ENCODE measurements at regions not wholly inside any gene's neighbourhood (a gene's known extent, or its start where the extent isn't known, plus 50 kb on each side); places are given as distances from the start of the nearest gene placed in this dataset.

GRCh38 chr2:65711863-65712262, 279.5 kb upstream of the SPRED2 start:
- in situ Hi-C loops (cut with HindIII; ENCODE audit: low sequenced_read_pairs): no loop called here

DNA sequence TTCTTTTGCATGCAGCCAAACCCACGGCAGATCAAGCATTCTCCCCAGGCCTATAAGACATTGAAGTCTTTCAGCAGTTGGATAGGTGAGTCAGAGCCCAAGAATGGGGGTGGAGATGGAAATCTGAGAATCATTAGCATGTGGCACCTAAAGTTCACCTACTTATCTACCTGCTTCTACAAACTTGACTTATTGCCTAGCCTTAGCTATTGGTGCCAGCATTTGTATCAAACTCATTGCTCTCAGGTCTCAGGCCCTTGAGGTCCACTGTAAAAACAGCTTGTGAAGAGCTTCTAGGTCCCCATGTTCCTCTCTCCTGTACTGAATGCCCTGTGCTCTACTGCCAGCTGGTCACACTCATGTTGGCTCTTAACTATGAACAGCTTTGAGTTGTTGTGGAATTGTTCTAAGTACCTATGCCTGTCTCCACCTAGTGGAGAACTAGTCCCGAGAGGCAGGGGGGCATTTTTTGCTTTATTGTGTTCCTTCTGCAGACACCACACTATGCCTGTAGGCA, 278.4 kb upstream of the SPRED2 start:
- in situ Hi-C loops (cut with HindIII; ENCODE audit: low sequenced_read_pairs): no loop called here

DNA sequence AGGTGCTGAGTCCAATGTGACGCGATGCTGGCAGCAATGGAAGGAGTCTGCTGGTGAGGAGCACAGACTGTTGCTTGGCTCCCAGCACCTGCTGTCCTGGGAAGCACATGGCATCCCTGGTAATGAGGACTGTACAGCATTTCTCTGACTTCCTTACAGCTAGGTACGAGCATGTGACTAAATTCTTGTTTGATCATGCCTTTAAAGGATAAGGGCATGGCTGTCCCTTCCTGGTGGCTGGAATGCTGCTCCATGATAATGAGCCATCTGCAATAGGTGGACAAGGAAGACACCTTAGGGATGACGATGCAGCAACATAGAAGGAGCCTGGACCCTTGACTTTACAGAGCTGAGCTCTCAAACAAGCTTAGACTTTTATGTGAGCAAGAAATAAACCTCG, 278.0 kb upstream of the SPRED2 start:
- in situ Hi-C loops (cut with HindIII; ENCODE audit: low sequenced_read_pairs): no loop called here

DNA sequence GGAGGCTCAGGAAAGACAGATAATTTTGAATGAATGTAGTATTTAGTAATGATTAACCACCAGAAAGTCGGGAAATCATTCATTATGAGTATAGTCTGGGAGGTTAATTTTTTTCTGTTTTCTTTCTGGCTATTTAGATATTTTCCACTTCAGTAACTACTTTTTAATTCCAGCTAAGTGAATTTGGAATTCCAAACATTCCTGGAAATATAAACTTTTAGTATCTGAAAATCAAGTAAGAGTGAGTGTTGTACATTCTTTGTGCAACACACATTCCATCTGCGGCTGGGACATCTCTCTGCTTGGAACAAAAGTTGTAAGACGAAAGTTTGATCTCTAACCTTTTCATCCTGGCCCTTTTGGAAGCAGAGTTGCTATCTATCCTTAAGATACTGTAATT, 275.7 kb upstream of the SPRED2 start:
- in situ Hi-C loops (cut with HindIII; ENCODE audit: low sequenced_read_pairs): no loop called here

- in situ Hi-C loops (cut with HindIII; ENCODE audit: low sequenced_read_pairs): no loop called here
Observed at GRCh38 chr2:65706411-65706810, 274.0 kb upstream of the SPRED2 start.

- in situ Hi-C loops (cut with HindIII; ENCODE audit: low sequenced_read_pairs): no loop called here
Observed at GRCh38 chr2:65701191-65701590, 268.8 kb upstream of the SPRED2 start.

GRCh38 chr2:65700720-65701119, 268.3 kb upstream of the SPRED2 start:
- in situ Hi-C loops (cut with HindIII; ENCODE audit: low sequenced_read_pairs): no loop called here

DNA sequence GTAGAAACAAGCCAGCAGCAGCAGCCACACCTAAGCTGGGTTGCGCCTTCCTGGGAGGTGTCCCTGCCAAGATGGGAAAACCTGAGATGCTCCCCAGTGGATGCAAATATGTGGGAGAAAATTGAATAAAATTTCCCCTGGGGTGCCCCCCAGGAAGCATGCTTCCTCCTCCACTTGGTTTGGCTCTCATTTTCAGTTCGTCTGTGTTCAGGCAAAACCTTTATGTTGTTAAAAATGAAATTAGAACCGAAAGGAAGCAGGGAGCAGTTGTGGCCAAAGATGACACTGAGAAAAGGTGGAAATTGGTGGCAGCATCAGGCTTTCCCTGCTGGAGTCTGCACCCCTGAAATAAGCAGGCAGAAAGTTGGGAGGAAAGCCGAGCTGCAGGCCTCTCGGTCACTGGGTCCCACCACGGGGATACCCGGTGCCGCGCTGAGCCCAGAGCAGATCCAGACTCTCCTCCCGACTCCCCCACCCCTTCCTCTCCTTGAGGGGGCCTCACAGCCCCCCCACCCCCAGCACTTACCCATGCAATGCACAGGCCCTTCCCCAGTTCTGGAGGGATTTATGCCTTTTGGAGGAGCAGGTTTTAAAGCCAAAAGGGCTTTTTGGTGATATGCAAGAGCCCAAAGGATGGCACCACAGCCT, 267.7 kb upstream of the SPRED2 start:
- in situ Hi-C loops (cut with HindIII; ENCODE audit: low sequenced_read_pairs): no loop called here

DNA sequence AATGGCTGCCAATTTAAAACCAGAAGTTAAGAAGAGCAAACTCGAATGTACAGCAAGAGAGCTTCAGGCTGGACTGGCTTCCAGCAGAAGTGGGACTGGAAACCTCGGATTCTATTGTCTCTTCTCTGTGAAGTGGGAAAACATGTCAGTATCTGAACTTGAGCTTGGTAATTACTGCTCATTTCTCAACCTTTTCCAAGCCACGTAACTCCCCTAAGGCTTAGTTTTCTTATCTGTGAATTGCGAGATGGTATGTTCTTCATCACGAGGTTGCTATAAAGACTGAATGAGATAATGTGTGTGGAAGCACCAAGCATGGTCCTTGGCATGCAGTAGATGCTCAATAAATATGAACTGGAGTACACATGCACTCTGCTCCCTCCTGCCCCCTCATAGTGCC, 259.4 kb upstream of the SPRED2 start:
- in situ Hi-C loops (cut with HindIII; ENCODE audit: low sequenced_read_pairs): no loop called here

- in situ Hi-C loops (cut with HindIII; ENCODE audit: low sequenced_read_pairs): no loop called here
Observed at GRCh38 chr2:65688141-65688886, 255.9 kb upstream of the SPRED2 start.

DNA sequence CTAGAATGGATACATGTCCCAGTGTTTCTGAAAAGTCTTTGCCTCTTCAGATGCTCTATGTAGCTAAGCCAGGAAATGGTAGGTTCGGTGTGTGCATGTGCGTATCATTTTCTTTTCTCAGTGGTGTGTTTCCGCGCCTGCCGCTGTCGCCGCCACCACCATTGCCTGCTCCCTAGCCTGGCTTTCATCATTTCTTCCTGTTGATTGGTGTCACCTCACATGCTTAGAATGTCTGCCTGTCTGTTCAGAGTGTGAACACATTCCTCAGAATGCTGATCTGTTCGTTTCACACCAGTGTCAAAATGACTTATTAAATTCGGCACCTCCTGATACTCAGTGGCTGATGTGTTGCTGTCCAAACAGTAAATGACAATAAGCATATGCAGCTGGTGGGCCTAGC, 255.2 kb upstream of the SPRED2 start:
- in situ Hi-C loops (cut with HindIII; ENCODE audit: low sequenced_read_pairs): no loop called here

GRCh38 chr2:65686928-65687521, 254.6 kb upstream of the SPRED2 start:
- in situ Hi-C loops (cut with HindIII; ENCODE audit: low sequenced_read_pairs): no loop called here

DNA sequence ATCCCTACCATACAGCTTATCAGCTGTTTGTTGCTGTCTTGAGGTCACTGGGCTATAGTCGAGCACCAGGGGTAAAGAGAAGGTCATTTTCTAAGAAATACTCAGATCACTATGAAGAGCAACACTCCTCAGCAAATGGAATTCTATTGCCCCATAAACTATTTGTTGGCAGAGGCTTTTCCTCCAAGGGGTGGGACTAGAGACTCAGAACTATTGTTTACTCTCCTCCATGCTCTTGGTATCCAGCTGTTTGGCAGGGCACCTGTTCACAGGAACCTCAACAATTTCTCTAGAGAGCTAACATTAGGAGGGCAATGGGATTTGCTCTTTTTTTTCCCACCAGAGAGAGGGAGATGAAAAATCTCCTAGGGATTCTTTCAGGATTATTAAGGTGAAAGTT, 249.1 kb upstream of the SPRED2 start:
- in situ Hi-C loops (cut with HindIII; ENCODE audit: low sequenced_read_pairs): no loop called here

GRCh38 chr2:65678779-65679391, 246.5 kb upstream of the SPRED2 start:
- in situ Hi-C loops (cut with HindIII; ENCODE audit: low sequenced_read_pairs): no loop called here

DNA sequence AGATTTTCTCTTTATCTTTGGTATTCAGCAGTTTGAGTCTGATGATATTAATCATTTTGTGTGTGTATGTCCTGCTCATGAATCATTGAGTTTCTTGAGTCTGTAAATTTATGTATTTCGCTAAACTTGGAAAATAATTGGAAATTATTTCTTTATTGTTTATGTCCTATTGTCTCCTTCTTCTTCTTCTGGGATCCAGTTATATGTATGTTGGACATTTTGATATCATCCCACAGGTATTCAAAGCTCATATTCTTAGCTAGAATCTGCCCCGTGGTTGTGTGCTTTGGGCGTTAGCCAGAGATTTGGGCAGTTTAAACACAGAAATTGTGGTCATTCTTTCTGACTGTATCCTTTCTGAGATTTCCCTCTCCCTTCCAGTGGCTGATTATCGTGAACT, 243.0 kb upstream of the SPRED2 start:
- in situ Hi-C loops (cut with HindIII; ENCODE audit: low sequenced_read_pairs): no loop called here

DNA sequence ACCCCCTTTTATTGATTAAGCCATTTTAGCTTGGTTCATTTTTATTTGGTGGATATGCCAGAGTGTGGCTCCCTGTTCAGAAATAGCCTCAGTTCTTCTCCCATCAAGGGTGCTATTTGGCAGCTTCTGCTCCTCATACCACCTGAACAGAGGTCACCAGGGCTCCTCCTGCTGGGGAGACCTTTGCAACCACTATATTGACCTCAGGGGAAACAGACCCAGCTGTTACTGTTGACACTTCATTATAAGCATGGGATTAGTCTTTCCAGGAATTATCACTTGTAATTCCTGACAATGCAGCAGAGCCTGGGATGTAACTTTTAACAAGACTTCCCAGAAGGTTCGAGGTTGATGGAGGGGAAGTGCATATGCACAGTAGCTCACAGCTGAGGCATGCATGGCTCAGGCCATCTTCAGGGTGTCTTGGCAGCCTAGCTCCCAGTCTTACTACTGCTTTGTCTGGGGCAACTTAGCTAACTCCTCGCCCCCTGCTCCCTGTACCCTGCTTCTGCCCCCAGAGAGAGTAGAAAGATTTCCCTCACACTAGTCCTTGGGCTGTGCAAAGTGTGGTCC, 239.4 kb upstream of the SPRED2 start:
- in situ Hi-C loops (cut with HindIII; ENCODE audit: low sequenced_read_pairs): no loop called here

DNA sequence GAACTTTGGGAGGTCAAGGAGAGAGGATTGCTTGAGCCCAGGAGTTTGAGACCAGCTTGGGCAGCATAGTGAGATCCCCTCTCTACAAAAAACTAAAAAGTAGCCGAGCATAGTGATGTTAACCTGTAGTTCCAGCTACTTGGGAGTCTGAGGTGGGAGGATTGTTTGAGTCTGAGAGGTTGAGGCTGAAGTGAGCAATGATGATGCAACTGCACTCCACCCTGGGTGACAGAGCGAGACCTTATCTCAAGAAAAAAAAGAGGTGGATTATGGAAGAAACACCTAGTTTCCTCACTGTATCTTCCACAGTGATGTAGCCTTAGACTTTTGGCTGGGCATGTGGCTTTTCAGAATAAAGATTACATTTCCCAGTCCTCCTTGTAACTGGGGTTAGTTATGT, 237.2 kb upstream of the SPRED2 start:
- in situ Hi-C loops (cut with HindIII; ENCODE audit: low sequenced_read_pairs): loop anchor here (10.0 kb wide), 1 partner anchor 75 kb away; no protein-coding TSS in a partner anchor

DNA sequence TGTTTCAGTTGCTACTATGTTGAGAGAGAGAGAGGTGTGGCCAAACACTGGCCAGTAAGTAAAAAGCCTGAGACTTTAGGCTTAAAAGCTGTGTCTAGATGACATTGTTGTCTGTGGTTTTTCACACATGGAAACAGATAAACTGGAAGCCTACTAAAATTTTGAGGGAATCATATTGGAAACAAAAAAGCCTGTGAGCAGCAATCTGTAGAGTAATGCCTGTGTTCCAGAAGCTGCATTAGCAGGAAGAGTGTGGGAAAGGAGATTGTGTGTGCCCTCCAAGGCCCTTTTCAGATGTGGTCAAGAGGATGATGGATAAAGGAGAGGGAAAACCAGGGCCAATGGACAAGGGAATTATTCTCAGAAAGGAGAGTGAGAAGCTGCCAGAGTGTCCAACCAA, 236.3 kb upstream of the SPRED2 start:
- in situ Hi-C loops (cut with HindIII; ENCODE audit: low sequenced_read_pairs): loop anchor here (10.0 kb wide), 1 partner anchor 74 kb away; no protein-coding TSS in a partner anchor

- in situ Hi-C loops (cut with HindIII; ENCODE audit: low sequenced_read_pairs): loop anchor here (10.0 kb wide), 1 partner anchor 71 kb away; no protein-coding TSS in a partner anchor
Observed at GRCh38 chr2:65666156-65666725, 233.8 kb upstream of the SPRED2 start.

GRCh38 chr2:65664931-65665330, 232.5 kb upstream of the SPRED2 start:
- in situ Hi-C loops (cut with HindIII; ENCODE audit: low sequenced_read_pairs): loop anchor here (10.0 kb wide), 1 partner anchor 70 kb away; no protein-coding TSS in a partner anchor

All from DLD1 (cell line).